ENCODE measurements at regions not wholly inside any gene's neighbourhood (a gene's known extent, or its start where the extent isn't known, plus 50 kb on each side); places are given as distances from the start of the nearest gene placed in this dataset.

GRCh38 chr12:127621366-127621765, 645.6 kb upstream of the TMEM132C start:
- DNase-seq (ENCODE audit: low read depth) = no peak

- no peak for DNase-seq (ENCODE audit: low read depth)
Measured at GRCh38 chr12:127623362-127623761, 643.6 kb upstream of the TMEM132C start.

GRCh38 chr12:127625176-127625771, 641.7 kb upstream of the TMEM132C start:
- DNase-seq (ENCODE audit: low read depth) = no peak

GRCh38 chr12:127628645-127629044, 638.3 kb upstream of the TMEM132C start:
- no peak for DNase-seq (ENCODE audit: low read depth)

GRCh38 chr12:127629066-127629820, 637.7 kb upstream of the TMEM132C start:
- DNase-seq (ENCODE audit: low read depth) = no peak

GRCh38 chr12:127632461-127632860, 634.5 kb upstream of the TMEM132C start:
- DNase-seq (ENCODE audit: low read depth) = no peak

GRCh38 chr12:127635838-127636237, 631.1 kb upstream of the TMEM132C start:
- no peak for DNase-seq (ENCODE audit: low read depth)

GRCh38 chr12:127636882-127637281, 630.1 kb upstream of the TMEM132C start:
- no peak for DNase-seq (ENCODE audit: low read depth)

- DNase-seq (ENCODE audit: low read depth) = no peak
Measured at GRCh38 chr12:127640181-127640886, 626.6 kb upstream of the TMEM132C start.

GRCh38 chr12:127642208-127642607, 624.8 kb upstream of the TMEM132C start:
- no peak for DNase-seq (ENCODE audit: low read depth)

GRCh38 chr12:127648321-127648720, 618.6 kb upstream of the TMEM132C start:
- no peak for DNase-seq (ENCODE audit: low read depth)

- no peak for DNase-seq (ENCODE audit: low read depth)
Measured at GRCh38 chr12:127649961-127650360, 617.0 kb upstream of the TMEM132C start.

GRCh38 chr12:127650626-127651025, 616.3 kb upstream of the TMEM132C start:
- DNase-seq (ENCODE audit: low read depth) = no peak

- DNase-seq (ENCODE audit: low read depth) = no peak
Measured at GRCh38 chr12:127652281-127652680, 614.7 kb upstream of the TMEM132C start.

- no peak for DNase-seq (ENCODE audit: low read depth)
Measured at GRCh38 chr12:127654383-127654985, 612.5 kb upstream of the TMEM132C start.

GRCh38 chr12:127655691-127656090, 611.3 kb upstream of the TMEM132C start:
- no peak for DNase-seq (ENCODE audit: low read depth)

- no peak for DNase-seq (ENCODE audit: low read depth)
Measured at GRCh38 chr12:127656266-127656665, 610.7 kb upstream of the TMEM132C start.

- no peak for DNase-seq (ENCODE audit: low read depth)
Measured at GRCh38 chr12:127657036-127657435, 609.9 kb upstream of the TMEM132C start.

GRCh38 chr12:127660961-127661360, 606.0 kb upstream of the TMEM132C start:
- no peak for DNase-seq (ENCODE audit: low read depth)

GRCh38 chr12:127663716-127664115, 603.3 kb upstream of the TMEM132C start:
- DNase-seq (ENCODE audit: low read depth) = no peak

- no peak for DNase-seq (ENCODE audit: low read depth)
Measured at GRCh38 chr12:127664901-127665300, 602.1 kb upstream of the TMEM132C start.

GRCh38 chr12:127667131-127667685, 599.8 kb upstream of the TMEM132C start:
- DNase-seq (ENCODE audit: low read depth) = no peak
